GM13977 (cell line): ENCODE measurements at regions not wholly inside any gene's neighbourhood (a gene's known extent, or its start where the extent isn't known, plus 50 kb on each side); places are given as distances from the start of the nearest gene placed in this dataset.

Source experiments
- DNase-seq: peaks from one replicate; pipeline ENCODE4 v3.0.0; 2012; ENCODE audit warnings: low spot score
- CTCF ChIP-seq: IDR thresholded peaks from 2 replicates; pipeline ENCODE4 v1.5.1; 2012; ENCODE audit warnings: mild to moderate bottlenecking, control low read depth; ENCODE audit not compliant: insufficient read depth; ENCODE audit errors: extremely low read depth, missing control alignments
- in situ Hi-C: fragments of 300-500 bp; cut with MboI; formaldehyde crosslinking; loops from one replicate; pipeline ENCODE4 v1.12.0; 2022; ENCODE audit warnings: low sequenced_read_pairs, low pct_unique_long_range_greater_than_20kb, mixed read lengths, inconsistent platforms; ENCODE audit not compliant: unreplicated experiment

- no peak for DNase-seq
- TF ChIP-seq CTCF: no peak
- in situ Hi-C loops: no loop called here
Measured at GRCh38 chr11:129593098-129593497, 217.4 kb downstream of the BARX2 start.

- no peak for TF ChIP-seq CTCF
- in situ Hi-C loops: no loop called here
- DNase-seq: no peak
Measured at GRCh38 chr11:129595038-129595962, 219.7 kb downstream of the BARX2 start.

GRCh38 chr11:129596351-129596750 is 219.3 kb upstream of the TMEM45B start:
- in situ Hi-C loops: no loop called here
- DNase-seq: no peak

GRCh38 chr11:129598378-129598777 is 217.3 kb upstream of the TMEM45B start:
- no peak for DNase-seq
- TF ChIP-seq CTCF: no peak
- in situ Hi-C loops: no loop called here

More at GRCh38 chr11:129596351-129596750, 219.3 kb upstream of the TMEM45B start:
- no peak for TF ChIP-seq CTCF

GRCh38 chr11:129605815-129606214 is 209.8 kb upstream of the TMEM45B start:
- no peak for TF ChIP-seq CTCF
- in situ Hi-C loops: no loop called here
- DNase-seq: no peak

GRCh38 chr11:129608711-129609110 is 206.9 kb upstream of the TMEM45B start:
- TF ChIP-seq CTCF: no peak
- in situ Hi-C loops: no loop called here
- no peak for DNase-seq

GRCh38 chr11:129610125-129610524 is 205.5 kb upstream of the TMEM45B start:
- in situ Hi-C loops: no loop called here
- no peak for DNase-seq
- TF ChIP-seq CTCF: no peak
